ENCODE measurements at regions not wholly inside any gene's neighbourhood (a gene's known extent, or its start where the extent isn't known, plus 50 kb on each side); places are given as distances from the start of the nearest gene placed in this dataset.

- Histone ChIP-seq H3K27me3 (no peaks in the 10 kb centered on the region), H3K36me3 (no peaks in the 10 kb centered on the region), H3K27ac (no peak overlapping the region), H3K4me3 (no peak overlapping the region), H3K9me3 (no peaks in the 10 kb centered on the region), H3K4me1 (no peaks in the 10 kb centered on the region)
- TF ChIP-seq CTCF (IDR thresholded peaks at IDR 0.05): no peak
- no peak for TF ChIP-seq EP300 (IDR thresholded peaks at IDR 0.05)
- no peak for TF ChIP-seq POLR2A (IDR thresholded peaks at IDR 0.05)
- 83 to 89% methylated on average over 8 of the region's 8 CpGs for whole genome bisulfite sequencing, 2 donors
- DNase-seq (ENCODE audit: low spot score in 2 of 2): no peak
These were observed 424.3 kb downstream of the RPS24 start for GRCh38 chr10:78457804-78458482.

DNA sequence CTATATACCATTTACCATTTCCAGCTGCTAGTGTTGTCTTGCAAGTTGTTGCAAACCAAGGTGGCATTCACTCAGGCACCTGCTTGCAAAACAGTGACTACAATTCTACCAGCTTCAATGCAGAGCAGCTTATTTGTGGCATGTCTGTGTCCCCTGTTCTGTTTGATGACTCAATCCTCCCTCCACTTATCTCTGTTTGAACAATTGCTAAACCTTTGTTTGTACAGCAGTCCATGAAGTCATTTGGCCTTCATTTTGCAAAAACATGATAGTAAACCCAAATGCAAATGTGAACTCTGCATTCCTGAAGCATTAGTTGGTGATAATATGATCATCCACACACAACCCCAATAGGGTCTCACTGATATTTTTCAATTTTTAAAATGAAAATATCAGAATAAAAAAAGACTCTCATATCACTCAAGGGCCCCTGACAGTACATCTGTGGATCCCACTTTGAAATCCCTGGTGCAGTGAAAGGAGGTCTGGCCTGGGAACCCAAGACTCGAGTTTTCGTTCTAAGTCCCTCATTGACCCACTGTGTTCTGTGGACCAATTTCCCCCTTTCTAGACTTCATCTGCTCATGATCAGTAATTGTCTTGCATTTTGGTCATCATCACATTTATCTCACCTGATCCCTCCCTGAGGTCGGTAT, 425.4 kb downstream of the RPS24 start:
- Histone ChIP-seq H3K9me3 (no peaks in the 10 kb centered on the region), H3K27ac (no peak overlapping the region), H3K4me1 (no peaks in the 10 kb centered on the region), H3K36me3 (no peaks in the 10 kb centered on the region), H3K27me3 (no peaks in the 10 kb centered on the region), H3K4me3 (no peak overlapping the region)
- whole genome bisulfite sequencing, 2 donors: 90 to 98% methylated on average over 3 of the region's 3 CpGs
- DNase-seq (ENCODE audit: low spot score in 2 of 2): no peak
- TF ChIP-seq EP300 (IDR thresholded peaks at IDR 0.05) (no peak), POLR2A (IDR thresholded peaks at IDR 0.05) (no peak), CTCF (IDR thresholded peaks at IDR 0.05) (no peak)

DNA sequence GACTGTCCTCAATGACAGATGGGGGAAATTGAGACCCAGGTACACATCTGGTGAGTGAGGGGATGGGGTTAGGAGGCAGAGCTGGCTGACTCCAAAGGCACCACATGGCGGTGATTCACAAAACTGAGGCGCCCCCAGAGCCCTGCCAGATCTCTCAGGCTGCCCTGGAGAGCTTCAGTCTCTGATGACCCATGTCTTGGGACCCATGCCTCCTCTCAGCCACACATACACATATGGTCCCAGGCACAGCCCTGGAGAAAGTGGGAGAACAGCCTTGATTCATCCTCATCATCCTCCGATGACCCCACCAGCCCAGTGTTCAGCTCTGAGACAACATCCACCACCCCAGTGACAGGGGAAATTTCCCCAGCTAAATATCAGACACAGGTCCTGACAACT, 426.0 kb downstream of the RPS24 start:
- Histone ChIP-seq H3K4me1 (peaks cover 0 to under 1% (median 0%) of the 10 kb centered on the region in 4 donors), H3K27me3 (no peaks in the 10 kb centered on the region), H3K4me3 (no peak overlapping the region), H3K36me3 (no peaks in the 10 kb centered on the region), H3K27ac (no peak overlapping the region), H3K9me3 (no peaks in the 10 kb centered on the region)
- TF ChIP-seq EP300 (IDR thresholded peaks at IDR 0.05) (no peak), CTCF (IDR thresholded peaks at IDR 0.05) (no peak), POLR2A (IDR thresholded peaks at IDR 0.05) (no peak)
- WGBS, 2 donors: 89 to 100% methylated on average over 3 of the region's 3 CpGs
- no peak for DNase-seq (ENCODE audit: low spot score in 2 of 2)

DNA sequence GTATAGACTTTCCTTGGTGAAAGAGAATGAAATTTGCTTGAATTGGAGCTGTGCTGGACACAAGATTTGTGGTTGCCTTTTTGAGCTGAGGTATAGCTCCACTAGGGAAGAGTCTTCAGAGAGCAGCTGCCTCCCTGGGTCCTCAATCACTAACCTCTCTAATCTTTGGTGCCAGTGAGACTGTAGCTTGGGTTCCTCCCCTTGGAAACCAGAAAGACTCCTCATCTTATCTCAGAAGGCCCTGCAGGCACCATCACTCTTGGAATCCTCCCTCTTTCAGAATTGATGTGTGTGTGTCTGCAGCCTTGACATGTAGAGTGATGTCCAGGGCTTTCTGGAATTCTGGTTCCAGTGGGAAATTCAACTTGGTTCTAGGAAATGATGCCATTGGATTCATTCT, 426.5 kb downstream of the RPS24 start:
- H3K27ac ChIP-seq: no peak overlapping the region
- no peak for TF ChIP-seq CTCF (IDR thresholded peaks at IDR 0.05)
- no peak for TF ChIP-seq POLR2A (IDR thresholded peaks at IDR 0.05)
- TF ChIP-seq EP300 (IDR thresholded peaks at IDR 0.05): no peak

GRCh38 chr10:78461333-78461732, 427.7 kb downstream of the RPS24 start:
- Histone ChIP-seq H3K9me3 (no peaks in the 10 kb centered on the region), H3K27me3 (no peaks in the 10 kb centered on the region), H3K4me3 (no peak overlapping the region), H3K36me3 (no peaks in the 10 kb centered on the region), H3K4me1 (peaks cover 0 to 3% (median 0%) of the 10 kb centered on the region in 4 donors), H3K27ac (no peak overlapping the region)
- DNase-seq (ENCODE audit: low spot score in 2 of 2): no peak
- WGBS, 2 donors: 96 to 97% methylated on average over 4 of the region's 4 CpGs
- TF ChIP-seq CTCF (IDR thresholded peaks at IDR 0.05) (no peak), POLR2A (IDR thresholded peaks at IDR 0.05) (no peak), EP300 (IDR thresholded peaks at IDR 0.05) (no peak)

More for the DNA sequence above, 426.5 kb downstream of the RPS24 start:
- Histone ChIP-seq H3K4me3 (no peak overlapping the region), H3K4me1 (peaks cover 0 to 3% (median 0%) of the 10 kb centered on the region in 4 donors), H3K36me3 (no peaks in the 10 kb centered on the region), H3K9me3 (no peaks in the 10 kb centered on the region), H3K27me3 (no peaks in the 10 kb centered on the region)
- DNase-seq (ENCODE audit: low spot score in 2 of 2): no peak

All from tibial nerve (tissue), 4 donors.